Stimulated activated CD4-positive, alpha-beta T cell treated with anti-CD3 and anti-CD28 coated beads, Interleukin-15, amount 100 ng/mL, for 48 hours (primary cell): ENCODE measurements at regions not wholly inside any gene's neighbourhood (a gene's known extent, or its start where the extent isn't known, plus 50 kb on each side); places are given as distances from the start of the nearest gene placed in this dataset.
A peak's percentile ranks its signal among the peaks of the same experiment; 100 is the strongest.

Experiments used
- DNase-seq, 2 donors: peaks; one replicate each; pipeline ENCODE4 v3.0.0-alpha.2; 2020; ENCODE audit warnings: low read depth in 2 of 2

GRCh38 chr18:54717673-54718407, 110.4 kb upstream of the RAB27B start:
- peak; percentile 22 to 47 for DNase-seq

- DNase-seq = no peak
These were observed 109.9 kb upstream of the RAB27B start for GRCh38 chr18:54718408-54718773.

GRCh38 chr18:54720620-54721019, 107.7 kb upstream of the RAB27B start:
- DNase-seq = no peak

GRCh38 chr18:54726143-54726542, 102.1 kb upstream of the RAB27B start:
- DNase-seq = no peak

GRCh38 chr18:54734059-54734458, 94.2 kb upstream of the RAB27B start:
- no peak for DNase-seq

- DNase-seq = no peak
These were observed 91.3 kb upstream of the RAB27B start for GRCh38 chr18:54736981-54737380.

- DNase-seq = no peak
These were observed 90.3 kb upstream of the RAB27B start for GRCh38 chr18:54737986-54738385.

- DNase-seq = no peak
These were observed 88.8 kb upstream of the RAB27B start for GRCh38 chr18:54739476-54739875.

GRCh38 chr18:54740136-54740846, 88.0 kb upstream of the RAB27B start:
- DNase-seq = no peak

GRCh38 chr18:54742120-54742519, 86.2 kb upstream of the RAB27B start:
- no peak for DNase-seq

GRCh38 chr18:54742659-54743604, 85.3 kb upstream of the RAB27B start:
- no peak for DNase-seq

- DNase-seq = no peak
These were observed 84.7 kb upstream of the RAB27B start for GRCh38 chr18:54743605-54743995.

GRCh38 chr18:54749291-54749690, 79.0 kb upstream of the RAB27B start:
- DNase-seq = no peak

GRCh38 chr18:54750350-54750749, 77.9 kb upstream of the RAB27B start:
- DNase-seq = no peak

GRCh38 chr18:54752185-54752584, 76.1 kb upstream of the RAB27B start:
- no peak for DNase-seq

GRCh38 chr18:54755456-54755855, 72.8 kb upstream of the RAB27B start:
- no peak for DNase-seq

GRCh38 chr18:54762386-54762785, 65.9 kb upstream of the RAB27B start:
- DNase-seq = no peak

GRCh38 chr18:54764786-54765185, 63.5 kb upstream of the RAB27B start:
- no peak for DNase-seq

- DNase-seq = no peak
These were observed 62.5 kb upstream of the RAB27B start for GRCh38 chr18:54765636-54766375.

- no peak for DNase-seq
These were observed 61.6 kb upstream of the RAB27B start for GRCh38 chr18:54766634-54767033.

- DNase-seq = no peak
These were observed 61.2 kb upstream of the RAB27B start for GRCh38 chr18:54767098-54767497.
